ENCODE measurements at regions not wholly inside any gene's neighbourhood (a gene's known extent, or its start where the extent isn't known, plus 50 kb on each side); places are given as distances from the start of the nearest gene placed in this dataset.

DNA sequence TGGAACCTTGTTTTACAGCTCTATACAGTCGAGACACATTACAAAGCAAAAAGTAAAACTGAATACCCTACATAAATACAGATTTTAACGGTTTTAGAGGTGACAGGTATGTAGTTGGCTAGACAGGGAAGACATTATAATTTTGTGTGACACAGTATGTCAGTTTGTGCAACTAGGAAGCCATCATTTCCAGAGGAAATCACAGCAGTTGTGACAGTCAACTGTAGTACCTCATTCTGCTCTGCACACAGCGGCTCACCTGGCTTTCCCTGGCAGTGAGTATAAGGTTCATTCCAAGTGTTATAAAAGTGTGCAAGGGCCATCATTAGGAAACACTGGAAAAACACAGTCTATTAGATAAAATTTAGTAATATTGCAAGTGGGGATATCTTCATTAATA is 501.6 kb upstream of the PHF14 start:
- H3K27me3 Mint-ChIP-seq (ENCODE audit: insufficient read depth, low read depth), result no peaks in the 10 kb centered on the region
- no peaks in the 10 kb centered on the region for H3K4me1 Mint-ChIP-seq
- no peak overlapping the region for H3K9ac ChIP-seq
- H3K4me2 ChIP-seq, result no peak overlapping the region
- no peak for DNase-seq (ENCODE audit: low spot score)
- TF ChIP-seq CTCF (IDR thresholded peaks at IDR 0.05) (no peak), EZH2phosphoT487 (IDR thresholded peaks at IDR 0.05) (no peak), EZH2 (IDR thresholded peaks at IDR 0.05) (no peak)
- no peak overlapping the region for H3K27ac ChIP-seq
- no peaks in the 10 kb centered on the region for H3K36me3 Mint-ChIP-seq
- H3K9me3 Mint-ChIP-seq, result no peaks in the 10 kb centered on the region
- H3K4me3 ChIP-seq, result no peak overlapping the region
- no peaks in the 10 kb centered on the region for H3K36me3 ChIP-seq
- H3K4me3 Mint-ChIP-seq, result no peak overlapping the region
- no peaks in the 10 kb centered on the region for H3K27me3 ChIP-seq
- H3K79me2 ChIP-seq (ENCODE audit: low read depth), result no peaks in the 10 kb centered on the region
- H3K27ac Mint-ChIP-seq, result no peak overlapping the region
- H3K4me1 ChIP-seq, result no peaks in the 10 kb centered on the region
- H3K9me3 ChIP-seq (ENCODE audit: low read depth), result no peaks in the 10 kb centered on the region
- H4K20me1 ChIP-seq (ENCODE audit: low read depth), result no peaks in the 10 kb centered on the region
- H3F3A ChIP-seq (ENCODE audit: low read depth), result no peaks in the 10 kb centered on the region
- no peak overlapping the region for H2AFZ ChIP-seq (replicated peaks)

DNA sequence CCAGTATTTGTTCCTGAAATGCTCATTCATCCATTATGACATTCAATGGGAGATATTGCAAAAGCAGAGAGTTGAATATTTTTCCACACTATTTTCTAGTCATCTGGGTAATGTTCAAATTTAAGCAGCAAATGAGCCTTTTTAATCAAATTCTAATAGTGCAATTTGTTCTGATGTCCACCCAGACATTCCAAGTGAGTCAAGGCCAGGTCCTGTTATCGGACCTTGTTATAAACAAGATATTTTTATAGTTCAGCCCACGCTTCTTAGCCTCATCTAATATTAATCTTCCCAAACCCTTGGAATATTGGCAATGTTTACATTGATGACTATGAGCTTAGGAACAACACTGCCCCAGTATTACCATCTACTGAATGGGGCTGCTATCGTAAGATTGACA is 500.1 kb upstream of the PHF14 start:
- Histone ChIP-seq H3K9me3 (ENCODE audit: low read depth) (no peaks in the 10 kb centered on the region), H4K20me1 (ENCODE audit: low read depth) (no peaks in the 10 kb centered on the region), H3K9ac (no peak overlapping the region), H3K4me3 (no peak overlapping the region), H3K36me3 (no peaks in the 10 kb centered on the region), H3F3A (ENCODE audit: low read depth) (no peaks in the 10 kb centered on the region), H3K27ac (no peak overlapping the region), H3K4me2 (no peak overlapping the region), H3K27me3 (no peaks in the 10 kb centered on the region), H3K79me2 (ENCODE audit: low read depth) (no peaks in the 10 kb centered on the region), H3K4me1 (no peaks in the 10 kb centered on the region), H2AFZ (replicated peaks) (no peak overlapping the region)
- Mint-ChIP-seq H3K9me3 (no peaks in the 10 kb centered on the region), H3K27ac (no peak overlapping the region), H3K4me1 (no peaks in the 10 kb centered on the region), H3K36me3 (no peaks in the 10 kb centered on the region), H3K4me3 (no peak overlapping the region), H3K27me3 (ENCODE audit: insufficient read depth, low read depth) (no peaks in the 10 kb centered on the region)
- DNase-seq (ENCODE audit: low spot score), result no peak
- TF ChIP-seq EZH2 (IDR thresholded peaks at IDR 0.05) (no peak), EZH2phosphoT487 (IDR thresholded peaks at IDR 0.05) (no peak), CTCF (IDR thresholded peaks at IDR 0.05) (no peak)

GRCh38 chr7:10474048-10474447 is 499.6 kb upstream of the PHF14 start:
- H3K4me3 Mint-ChIP-seq, result no peak overlapping the region
- Histone ChIP-seq H3K9me3 (ENCODE audit: low read depth) (no peaks in the 10 kb centered on the region), H3K9ac (no peak overlapping the region), H3K27me3 (no peaks in the 10 kb centered on the region), H2AFZ (replicated peaks) (no peak overlapping the region), H3K4me2 (no peak overlapping the region), H3K79me2 (ENCODE audit: low read depth) (no peaks in the 10 kb centered on the region), H3K36me3 (no peaks in the 10 kb centered on the region), H3K4me1 (no peaks in the 10 kb centered on the region), H3F3A (ENCODE audit: low read depth) (no peaks in the 10 kb centered on the region), H3K4me3 (no peak overlapping the region), H4K20me1 (ENCODE audit: low read depth) (no peaks in the 10 kb centered on the region), H3K27ac (no peak overlapping the region)
- no peak for TF ChIP-seq EZH2phosphoT487 (IDR thresholded peaks at IDR 0.05)
- no peak for TF ChIP-seq CTCF (IDR thresholded peaks at IDR 0.05)
- H3K27me3 Mint-ChIP-seq (ENCODE audit: insufficient read depth, low read depth), result no peaks in the 10 kb centered on the region
- no peak for DNase-seq (ENCODE audit: low spot score)
- no peaks in the 10 kb centered on the region for H3K9me3 Mint-ChIP-seq
- no peaks in the 10 kb centered on the region for H3K36me3 Mint-ChIP-seq
- H3K4me1 Mint-ChIP-seq, result no peaks in the 10 kb centered on the region
- H3K27ac Mint-ChIP-seq, result no peak overlapping the region
